ENCODE measurements at regions not wholly inside any gene's neighbourhood (a gene's known extent, or its start where the extent isn't known, plus 50 kb on each side); places are given as distances from the start of the nearest gene placed in this dataset.

DNA sequence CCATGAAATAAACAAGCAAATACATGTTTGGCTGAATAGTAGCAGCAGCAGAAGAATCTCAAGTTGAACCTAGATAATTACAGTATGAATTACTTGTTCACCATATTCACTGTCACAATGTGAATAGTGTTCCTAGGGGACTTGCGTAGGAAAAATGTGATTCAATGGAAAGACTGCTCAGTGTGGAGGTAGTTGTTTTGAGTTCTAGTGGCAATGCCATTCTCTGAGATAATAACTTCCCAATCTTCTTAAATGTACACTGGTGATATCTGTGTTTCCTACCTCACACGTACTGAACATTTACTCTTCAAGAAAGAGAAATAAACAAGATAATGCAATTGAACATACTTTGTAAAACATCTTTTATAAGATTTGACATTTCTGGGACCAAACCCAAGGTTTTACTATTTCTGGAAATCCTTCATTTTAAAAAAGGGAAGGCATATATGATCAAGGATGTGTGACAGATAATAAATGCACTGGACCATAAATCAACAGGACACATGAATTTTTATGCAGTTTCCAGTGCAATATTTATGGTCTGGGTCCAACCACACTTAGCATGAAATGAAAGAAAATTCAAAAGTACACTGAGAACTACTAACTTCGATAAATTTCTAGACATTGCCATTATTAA is 598.3 kb upstream of the ZNF385D start:
- Histone ChIP-seq H3K27me3 (no peaks in the 10 kb centered on the region), H3K4me3 (no peak overlapping the region), H3K4me1 (no peaks in the 10 kb centered on the region), H3K27ac (no peak overlapping the region), H3K9me3 (no peaks in the 10 kb centered on the region), H3K36me3 (no peaks in the 10 kb centered on the region)
- intact Hi-C loops (cut with DNase I), result no loop called here
- DNase-seq, result peak in 2 of 4 donors; percentile 65 to 71
- ATAC-seq, result no peak
- TF ChIP-seq, protein P1, sequence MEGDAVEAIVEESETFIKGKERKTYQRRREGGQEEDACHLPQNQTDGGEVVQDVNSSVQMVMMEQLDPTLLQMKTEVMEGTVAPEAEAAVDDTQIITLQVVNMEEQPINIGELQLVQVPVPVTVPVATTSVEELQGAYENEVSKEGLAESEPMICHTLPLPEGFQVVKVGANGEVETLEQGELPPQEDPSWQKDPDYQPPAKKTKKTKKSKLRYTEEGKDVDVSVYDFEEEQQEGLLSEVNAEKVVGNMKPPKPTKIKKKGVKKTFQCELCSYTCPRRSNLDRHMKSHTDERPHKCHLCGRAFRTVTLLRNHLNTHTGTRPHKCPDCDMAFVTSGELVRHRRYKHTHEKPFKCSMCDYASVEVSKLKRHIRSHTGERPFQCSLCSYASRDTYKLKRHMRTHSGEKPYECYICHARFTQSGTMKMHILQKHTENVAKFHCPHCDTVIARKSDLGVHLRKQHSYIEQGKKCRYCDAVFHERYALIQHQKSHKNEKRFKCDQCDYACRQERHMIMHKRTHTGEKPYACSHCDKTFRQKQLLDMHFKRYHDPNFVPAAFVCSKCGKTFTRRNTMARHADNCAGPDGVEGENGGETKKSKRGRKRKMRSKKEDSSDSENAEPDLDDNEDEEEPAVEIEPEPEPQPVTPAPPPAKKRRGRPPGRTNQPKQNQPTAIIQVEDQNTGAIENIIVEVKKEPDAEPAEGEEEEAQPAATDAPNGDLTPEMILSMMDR (IDR thresholded peaks at IDR 0.05), result no peak

DNA sequence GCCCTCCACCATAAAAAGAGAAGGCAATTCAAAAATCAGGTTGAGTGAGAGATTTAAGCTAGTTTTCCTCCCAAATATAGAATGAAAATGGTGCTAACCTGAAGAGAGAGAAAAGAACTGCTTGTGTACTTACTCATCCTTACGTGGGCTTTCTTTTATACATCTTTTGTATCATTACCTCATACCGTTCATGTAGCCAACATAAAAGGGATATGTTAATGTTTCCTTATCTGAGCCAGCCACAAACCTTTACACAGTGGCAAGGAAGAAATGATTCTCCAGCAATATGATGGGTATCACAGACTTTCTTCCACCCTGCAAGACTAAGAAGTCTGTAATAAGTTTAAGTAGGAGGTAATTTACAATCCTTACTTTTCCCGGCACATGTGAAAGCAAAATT is 600.8 kb upstream of the ZNF385D start:
- Histone ChIP-seq H3K4me3 (no peak overlapping the region), H3K36me3 (no peaks in the 10 kb centered on the region), H3K27me3 (no peaks in the 10 kb centered on the region), H3K4me1 (no peaks in the 10 kb centered on the region), H3K9me3 (no peaks in the 10 kb centered on the region), H3K27ac (no peak overlapping the region)
- TF ChIP-seq, protein P1 (IDR thresholded peaks at IDR 0.05), result no peak
- intact Hi-C loops (cut with DNase I), result no loop called here
- DNase-seq (no peak), ATAC-seq (no peak)

DNA sequence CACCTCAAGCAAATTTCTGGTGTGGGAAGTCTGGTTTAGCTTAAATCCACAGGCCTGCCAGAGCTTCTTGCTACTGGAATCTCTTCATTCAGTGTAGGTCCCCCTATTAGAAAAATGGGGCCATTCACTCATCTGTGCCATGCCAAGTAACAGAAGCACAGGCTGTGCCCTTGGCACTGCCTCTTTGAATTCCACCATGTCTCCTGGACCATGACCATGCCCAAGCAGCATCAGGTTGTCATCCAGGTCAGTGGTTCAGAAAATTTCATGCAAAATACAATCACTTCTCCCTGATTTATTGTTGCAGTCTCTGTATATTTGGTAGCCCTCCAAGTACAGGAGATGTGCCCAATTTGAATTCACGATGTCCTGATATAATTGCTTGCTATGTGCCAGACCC is 602.1 kb upstream of the ZNF385D start:
- TF ChIP-seq, protein P1 (IDR thresholded peaks at IDR 0.05), result no peak
- DNase-seq (no peak), ATAC-seq (no peak)
- H3K4me3 ChIP-seq, result no peak overlapping the region
- no peaks in the 10 kb centered on the region for H3K4me1 ChIP-seq
- intact Hi-C loops (cut with DNase I), result no loop called here
- no peaks in the 10 kb centered on the region for H3K9me3 ChIP-seq
- H3K27me3 ChIP-seq, result no peaks in the 10 kb centered on the region
- H3K27ac ChIP-seq, result no peak overlapping the region
- no peaks in the 10 kb centered on the region for H3K36me3 ChIP-seq

DNA sequence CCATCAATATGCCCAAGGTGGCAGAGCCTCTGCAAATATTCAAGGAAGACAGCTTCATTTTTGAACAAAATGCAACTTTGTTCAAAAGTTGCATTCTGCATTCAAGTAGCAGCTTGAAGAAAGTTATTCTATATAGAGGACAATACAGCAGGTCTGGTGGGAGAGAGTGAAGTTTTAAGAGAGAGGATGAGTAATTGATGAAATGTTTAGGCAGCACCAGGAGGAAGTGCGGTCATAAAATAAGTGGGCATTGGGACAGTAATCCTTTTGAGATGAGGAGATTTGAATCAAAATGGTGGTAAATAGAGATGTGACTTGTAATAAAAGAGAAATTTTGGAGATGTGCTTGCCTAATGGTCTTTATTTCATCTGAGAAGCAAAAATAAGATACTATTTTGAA is 607.3 kb upstream of the ZNF385D start:
- no peaks in the 10 kb centered on the region for H3K9me3 ChIP-seq
- TF ChIP-seq, protein P1 (IDR thresholded peaks at IDR 0.05), result no peak
- intact Hi-C loops (cut with DNase I), result no loop called here
- no peak overlapping the region for H3K4me3 ChIP-seq
- no peaks in the 10 kb centered on the region for H3K27me3 ChIP-seq
- ATAC-seq (no peak), DNase-seq (no peak)
- peaks cover 0 to 4% of the 10 kb centered on the region in 2 donors for H3K4me1 ChIP-seq
- no peak overlapping the region for H3K27ac ChIP-seq
- no peaks in the 10 kb centered on the region for H3K36me3 ChIP-seq

DNA sequence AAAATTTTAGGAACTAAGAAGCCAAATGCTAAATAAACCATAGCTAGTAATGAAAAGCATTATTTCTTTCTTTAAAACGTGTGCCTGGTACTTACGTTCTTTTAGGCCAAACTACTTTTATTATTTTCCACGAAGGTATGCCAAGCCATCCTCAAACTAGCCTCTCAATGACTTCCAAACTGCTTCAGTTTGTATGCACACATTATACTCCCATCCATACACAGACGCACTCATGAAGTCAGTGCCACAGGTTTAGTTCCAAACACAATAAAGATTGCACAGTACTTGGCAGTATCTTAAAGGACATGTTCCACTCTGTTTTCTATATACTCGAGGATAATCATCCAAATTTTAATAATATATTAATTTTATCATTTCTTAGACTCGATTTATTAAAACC is 609.2 kb upstream of the ZNF385D start:
- intact Hi-C loops (cut with DNase I), result no loop called here
- TF ChIP-seq, protein P1 (IDR thresholded peaks at IDR 0.05), result no peak
- Histone ChIP-seq H3K4me3 (no peak overlapping the region), H3K4me1 (peaks cover 0 to 4% of the 10 kb centered on the region in 2 donors), H3K27ac (no peak overlapping the region), H3K36me3 (no peaks in the 10 kb centered on the region), H3K9me3 (no peaks in the 10 kb centered on the region), H3K27me3 (no peaks in the 10 kb centered on the region)
- DNase-seq, result no peak
- no peak for ATAC-seq

Measured in left lung (tissue), 4 donors.